ENCODE measurements at regions not wholly inside any gene's neighbourhood (a gene's known extent, or its start where the extent isn't known, plus 50 kb on each side); places are given as distances from the start of the nearest gene placed in this dataset.
A peak's percentile ranks its signal among the peaks of the same experiment; 100 is the strongest.

- DNase-seq: no peak
These were observed 402.8 kb upstream of the NWD2 start for GRCh38 chr4:36841583-36842326.

- DNase-seq: no peak
These were observed 400.1 kb upstream of the NWD2 start for GRCh38 chr4:36844448-36844847.

DNA sequence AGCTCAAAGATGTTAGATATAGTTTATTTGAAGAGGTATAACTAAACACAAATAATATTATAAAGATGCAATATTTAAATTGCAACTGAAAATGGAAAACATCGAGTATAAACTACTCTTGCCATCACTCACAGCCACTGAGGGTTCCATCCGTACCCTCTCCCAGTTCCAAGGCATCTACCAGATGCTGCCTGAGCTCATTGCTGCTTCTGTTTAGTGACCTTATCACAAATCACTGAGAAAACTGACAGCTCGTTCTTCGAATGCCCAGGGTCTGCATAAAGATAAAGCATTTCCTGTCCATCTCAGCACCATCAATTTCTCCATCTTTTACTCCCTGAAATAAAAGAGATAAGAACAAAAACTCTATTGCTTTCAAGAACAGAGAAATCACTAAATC, 391.7 kb upstream of the NWD2 start:
- DNase-seq: no peak

DNA sequence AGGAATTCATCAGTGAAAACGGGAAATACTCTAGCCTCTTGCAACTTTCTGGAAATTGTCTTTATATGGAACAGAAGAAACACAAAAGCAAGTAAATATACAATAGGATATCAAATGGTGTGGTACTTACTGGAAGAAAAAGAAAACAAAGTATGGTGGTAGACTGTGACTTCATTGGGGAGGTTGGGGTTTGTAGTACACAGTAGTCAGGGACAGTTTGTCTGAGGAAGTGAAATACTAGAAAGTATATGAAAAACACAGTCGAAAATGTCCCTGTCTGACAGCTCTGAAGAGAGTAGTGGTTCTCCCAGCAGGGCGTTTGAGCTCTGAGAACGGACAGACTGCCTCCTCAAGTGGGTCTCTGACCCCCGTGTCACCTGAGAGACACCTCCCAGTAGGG, 390.0 kb upstream of the NWD2 start:
- DNase-seq: no peak

DNA sequence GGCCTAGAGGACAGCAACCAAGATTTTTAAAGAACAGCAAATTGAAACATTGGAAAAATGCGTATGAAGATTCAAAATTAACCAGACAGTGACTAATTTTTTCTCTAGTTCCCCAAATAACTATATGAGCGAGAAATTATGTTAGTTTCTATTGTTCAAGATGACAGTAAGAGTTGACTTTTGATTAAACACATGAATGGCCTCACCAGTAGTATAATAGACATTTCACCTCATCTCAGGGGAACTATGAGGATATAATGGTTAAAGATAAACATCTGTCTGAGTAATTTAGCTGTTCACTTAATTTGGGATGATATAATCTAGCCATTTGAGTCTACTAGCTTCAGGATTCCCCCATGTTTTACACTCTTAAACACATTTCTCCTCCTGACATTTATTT, 380.9 kb upstream of the NWD2 start:
- no peak for DNase-seq

DNA sequence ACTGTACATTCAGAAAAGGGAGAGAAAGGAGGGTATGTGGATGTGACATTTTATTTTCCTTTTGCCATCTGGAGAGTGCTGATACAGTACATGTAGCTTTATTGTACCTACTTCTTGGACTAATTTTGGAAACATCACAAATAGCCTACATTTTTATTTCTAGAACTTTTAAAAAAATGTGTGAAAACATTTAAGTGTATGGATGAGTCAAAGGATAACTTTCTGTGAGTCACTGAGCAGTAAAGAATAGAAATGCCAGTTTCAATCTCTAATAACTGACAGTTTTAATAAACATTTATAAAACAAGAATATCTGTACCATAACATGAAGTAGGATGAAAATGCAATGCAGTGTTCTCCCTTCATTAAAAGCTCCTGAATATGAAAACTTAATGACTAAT, 374.4 kb upstream of the NWD2 start:
- no peak for DNase-seq

GRCh38 chr4:36872679-36873078, 371.9 kb upstream of the NWD2 start:
- peak; percentile 2 for DNase-seq

DNA sequence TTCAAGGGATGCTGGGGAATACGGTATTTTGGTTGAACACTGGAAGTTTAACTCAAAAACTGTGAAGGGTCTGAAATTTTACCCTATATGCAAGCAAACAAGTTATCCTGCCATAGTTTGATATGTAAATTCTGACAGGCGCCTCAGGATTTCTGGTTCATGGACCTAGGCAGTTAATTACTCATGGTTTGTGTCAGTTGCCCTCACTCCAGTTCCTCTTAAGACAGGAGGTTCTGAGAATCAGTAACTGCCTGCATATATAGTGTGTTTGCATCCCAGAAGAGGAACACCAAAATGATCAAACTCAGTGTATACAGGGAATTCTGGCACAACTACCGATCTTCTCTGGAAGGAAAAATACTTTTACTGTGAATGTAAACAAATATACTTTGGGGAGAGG, 360.4 kb upstream of the NWD2 start:
- no peak for DNase-seq

- no peak for DNase-seq
These were observed 352.6 kb upstream of the NWD2 start for GRCh38 chr4:36891971-36892370.

- no peak for DNase-seq
These were observed 344.0 kb upstream of the NWD2 start for GRCh38 chr4:36900446-36900987.

DNA sequence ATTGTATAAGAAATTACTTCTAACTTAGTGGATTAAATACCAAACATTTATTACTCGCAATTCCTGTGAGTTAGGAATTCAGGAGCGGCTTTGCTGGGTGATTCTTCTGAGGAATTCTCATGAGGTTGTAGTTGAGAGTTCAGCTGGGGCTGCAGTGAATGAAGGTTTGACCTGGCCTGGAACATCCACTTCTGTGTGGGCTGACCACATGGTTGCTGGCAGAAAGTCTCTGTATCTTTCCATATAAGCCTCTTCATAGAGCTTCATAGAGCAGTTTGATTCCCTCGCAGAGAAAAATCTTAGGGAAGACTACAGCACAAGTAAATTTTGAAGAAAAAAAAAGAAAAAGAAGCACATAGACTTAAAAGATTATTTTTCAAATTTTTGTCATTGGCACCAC, 339.7 kb upstream of the NWD2 start:
- no peak for DNase-seq

GRCh38 chr4:36914106-36914505, 330.4 kb upstream of the NWD2 start:
- no peak for DNase-seq

GRCh38 chr4:36915717-36916116, 328.8 kb upstream of the NWD2 start:
- no peak for DNase-seq

GRCh38 chr4:36917413-36917812, 327.1 kb upstream of the NWD2 start:
- DNase-seq: no peak

DNA sequence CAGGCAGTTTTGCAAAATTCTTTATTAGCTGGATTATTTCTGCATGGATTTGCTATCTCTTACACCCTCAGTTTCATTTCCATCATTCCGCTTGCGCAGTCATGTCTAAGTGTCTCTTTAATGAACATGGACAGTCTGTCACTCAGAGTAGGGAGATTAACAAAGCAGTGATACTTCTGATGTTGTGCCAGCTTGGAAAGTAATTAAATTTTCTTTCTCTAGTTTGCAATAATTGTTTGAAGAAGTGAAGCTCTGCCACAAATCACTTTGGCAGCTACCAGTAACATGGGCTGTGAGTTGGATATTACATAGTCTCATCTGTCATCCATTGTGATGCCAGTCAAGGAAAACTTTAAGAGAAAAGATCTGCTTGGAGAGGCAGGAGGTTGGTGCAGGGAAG, 324.8 kb upstream of the NWD2 start:
- no peak for DNase-seq

DNA sequence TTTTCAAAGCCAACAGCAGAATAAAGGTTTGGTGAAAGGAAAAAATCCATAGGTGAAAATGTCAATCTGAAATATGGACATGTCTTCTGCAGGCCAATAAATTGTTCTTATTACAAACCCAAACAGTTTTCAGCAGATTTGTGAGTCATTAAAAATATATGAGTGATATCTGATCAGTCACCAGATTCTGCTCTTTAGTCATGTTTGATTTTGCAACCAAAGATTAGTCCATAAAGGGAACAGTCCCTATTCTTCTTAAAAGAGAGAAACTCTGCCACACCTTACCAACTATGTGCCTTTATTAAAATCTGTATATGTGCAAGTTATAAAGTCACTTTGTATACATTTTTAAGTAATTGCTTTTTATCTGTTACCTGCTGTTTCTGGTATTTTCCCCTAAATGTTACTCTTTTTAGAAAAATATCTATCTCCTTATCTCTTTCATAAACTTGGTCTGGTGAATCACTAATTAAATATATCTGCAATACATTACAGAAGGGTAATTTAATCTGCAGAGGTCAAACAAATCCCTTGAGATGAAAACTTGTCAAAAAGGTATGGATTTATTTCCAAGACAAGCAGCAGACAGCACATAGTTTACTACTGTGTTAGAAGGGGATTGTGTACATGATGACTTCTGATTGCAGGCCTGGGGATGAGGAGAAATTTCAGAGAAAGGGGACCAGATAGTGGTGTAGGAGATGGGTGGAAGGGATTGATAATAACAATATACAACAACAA, 322.9 kb upstream of the NWD2 start:
- no peak for DNase-seq

DNA sequence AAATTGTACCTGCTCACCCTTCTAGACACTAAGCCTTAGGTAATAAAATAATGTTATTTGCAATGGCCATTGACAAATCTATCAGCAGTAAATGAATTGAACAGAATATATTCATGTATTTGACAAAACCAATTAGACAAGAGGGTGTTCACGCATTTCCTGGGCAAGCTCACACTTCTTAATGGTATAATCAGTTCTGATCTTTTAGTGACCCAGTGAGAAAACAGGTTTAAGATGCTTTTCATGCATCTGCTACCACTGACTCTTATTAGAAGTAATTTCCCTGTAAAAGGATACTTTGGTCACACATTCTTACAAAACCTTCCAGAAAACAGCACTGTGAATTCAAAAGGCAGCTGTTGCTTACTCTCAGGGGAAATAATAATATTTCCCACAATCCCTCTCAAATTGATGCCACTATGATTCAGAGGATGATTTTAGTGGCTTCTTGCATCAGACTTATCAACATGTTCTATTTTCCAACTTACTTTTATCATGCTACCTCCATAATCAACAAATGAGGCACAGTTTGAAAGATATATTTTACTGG, 313.9 kb upstream of the NWD2 start:
- no peak for DNase-seq

DNA sequence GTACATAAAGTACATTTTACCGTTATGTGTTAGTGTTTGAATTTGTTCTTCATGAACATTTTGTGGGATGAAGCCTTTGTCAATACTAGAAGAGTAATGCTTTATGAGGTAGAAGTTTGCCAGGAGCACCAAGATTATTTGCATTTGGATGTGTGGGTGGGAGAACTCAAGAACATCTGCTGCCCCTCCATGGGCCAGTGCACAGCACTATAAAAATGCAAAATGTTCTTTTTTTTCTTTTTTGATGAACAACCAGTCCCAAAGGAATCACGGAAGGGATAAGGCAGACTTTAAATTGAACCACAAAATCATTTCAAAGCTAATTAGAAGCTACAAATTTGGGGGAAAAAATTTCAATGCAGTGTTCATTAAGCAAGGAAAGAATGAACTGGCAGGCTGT, 300.3 kb upstream of the NWD2 start:
- DNase-seq: no peak

DNA sequence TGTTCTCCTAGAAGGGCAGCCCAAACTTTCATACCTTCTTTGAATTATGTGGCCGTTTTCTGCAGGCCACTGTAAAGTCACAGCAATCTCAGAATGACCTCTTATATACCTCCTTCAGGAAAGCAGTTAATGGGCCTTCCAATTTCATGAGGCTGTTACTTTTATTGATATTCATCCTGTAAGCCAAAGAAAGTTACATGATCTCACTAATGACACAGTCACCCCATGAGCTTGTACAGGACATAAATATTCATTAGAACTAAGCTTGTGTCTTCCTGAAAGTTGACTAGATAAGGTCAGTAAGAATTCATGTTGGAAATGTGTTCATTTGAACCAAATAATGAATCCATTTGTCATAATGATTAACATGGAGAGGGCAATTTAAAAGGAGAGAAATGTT, 283.1 kb upstream of the NWD2 start:
- DNase-seq: no peak

DNA sequence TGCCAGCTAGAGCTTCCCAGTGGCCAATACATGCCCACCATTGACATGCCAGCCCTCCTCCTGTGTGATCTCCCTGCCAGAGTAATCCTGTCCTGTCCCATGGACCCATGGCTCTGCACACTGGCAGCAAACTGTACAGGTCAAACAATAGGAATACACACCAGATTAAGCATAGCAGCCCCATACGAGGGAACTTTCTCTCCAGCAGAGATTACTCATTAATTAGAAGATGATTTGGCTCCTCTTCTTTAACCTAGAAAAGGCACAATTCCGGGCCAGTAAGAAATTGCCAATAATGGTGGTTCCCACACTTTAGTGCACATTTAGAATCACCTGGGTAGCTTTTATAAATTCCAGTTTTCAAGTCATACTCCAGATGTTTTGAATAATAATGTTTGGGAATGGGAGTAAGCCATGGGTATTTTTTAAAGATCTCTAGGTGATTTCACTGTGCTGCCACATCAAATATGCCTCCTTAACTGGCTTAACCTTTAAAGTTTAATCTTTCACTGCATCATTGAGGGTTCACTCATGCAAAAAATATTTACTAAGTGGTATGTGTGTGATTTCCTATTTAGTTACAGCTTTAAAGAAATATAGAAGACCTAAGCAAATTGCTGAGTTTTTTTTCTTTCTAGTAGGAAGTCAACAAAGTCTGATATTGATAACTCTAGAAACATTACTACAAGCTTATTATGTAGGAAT, 277.6 kb upstream of the NWD2 start:
- DNase-seq: no peak

DNA sequence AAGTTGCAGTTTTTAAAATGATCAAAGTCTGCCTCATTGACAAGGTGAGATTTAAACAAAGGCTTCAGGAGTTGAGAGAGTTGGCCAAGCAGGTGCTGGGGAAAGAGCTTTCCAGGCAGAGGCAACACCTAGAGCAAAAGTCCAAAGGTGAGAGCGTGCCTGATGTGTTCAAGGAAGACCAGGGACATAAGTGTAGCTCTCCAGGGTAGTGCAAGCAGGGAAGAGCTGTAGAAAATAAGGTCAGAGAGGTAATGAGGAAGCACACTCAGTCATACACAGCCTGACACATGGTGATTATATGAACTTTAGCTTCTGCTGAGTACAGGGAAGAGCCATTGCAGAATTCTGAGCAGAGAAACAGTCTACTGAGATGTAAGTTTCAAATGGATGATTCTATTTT, 265.0 kb upstream of the NWD2 start:
- no peak for DNase-seq

DNA sequence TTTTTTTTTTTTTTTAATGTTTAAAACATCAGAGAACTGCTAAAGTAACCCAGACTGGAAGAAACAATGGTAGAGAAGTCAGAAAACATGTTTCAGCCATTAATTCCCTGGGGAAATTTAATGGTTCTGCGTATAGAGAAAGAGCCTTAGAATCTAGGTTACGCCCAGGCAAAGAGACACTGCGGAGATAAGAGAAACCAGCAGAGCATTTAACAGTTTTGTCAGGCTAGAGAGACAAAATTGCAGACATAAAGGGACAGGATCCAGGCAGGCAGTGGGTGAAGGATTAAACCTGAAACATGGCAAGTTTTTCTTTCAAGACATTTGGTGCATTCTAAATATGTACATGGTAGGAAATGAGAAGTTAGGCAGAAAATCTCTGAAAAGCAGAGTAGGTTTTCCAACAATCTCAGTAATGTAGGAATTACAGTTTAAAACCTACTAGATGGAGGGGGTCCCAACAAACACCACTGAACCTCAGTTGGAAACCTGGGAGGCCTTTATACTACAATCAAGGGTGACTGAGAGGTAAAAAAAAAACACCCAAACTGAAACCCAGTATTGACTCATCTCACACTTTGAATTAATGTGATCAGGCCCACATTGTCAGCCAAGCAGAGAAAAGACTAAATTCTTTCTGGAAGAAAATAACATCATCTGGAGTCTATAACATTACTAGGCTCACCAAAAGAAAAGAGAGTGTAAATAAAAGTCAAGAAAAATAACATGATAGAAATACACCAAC, 254.2 kb upstream of the NWD2 start:
- DNase-seq: no peak

- no peak for DNase-seq
These were observed 246.8 kb upstream of the NWD2 start for GRCh38 chr4:36997727-36998126.
